Type B pancreatic cell (in vitro differentiated cells): ENCODE measurements at regions not wholly inside any gene's neighbourhood (a gene's known extent, or its start where the extent isn't known, plus 50 kb on each side); places are given as distances from the start of the nearest gene placed in this dataset.
"Not testable (repeated sequence)": the region's sequence is repeated elsewhere in the genome, so short reads cannot be mapped to it uniquely, and the experiment has no call there.

Source experiments
- DNase-seq: peaks from one replicate; pipeline ENCODE4 v3.0.0; 2021; ENCODE audit warnings: mixed read lengths; ENCODE audit not compliant: unreplicated experiment; ENCODE audit errors: extremely low spot score
- H3K27ac Mint-ChIP-seq: 2 replicates; pipeline ENCODE4 v1.8.0; 2021; ENCODE audit warnings: mild to moderate bottlenecking, mixed read lengths
- H3K27me3 Mint-ChIP-seq: 2 replicates; pipeline ENCODE4 v1.8.0; 2021; ENCODE audit warnings: mixed read lengths
- H3K36me3 Mint-ChIP-seq: 2 replicates; pipeline ENCODE4 v1.8.0; 2021; ENCODE audit warnings: mixed read lengths
- H3K4me1 Mint-ChIP-seq: one replicate; pipeline ENCODE4 v1.8.0; 2021; ENCODE audit warnings: mixed read lengths; ENCODE audit not compliant: unreplicated experiment
- H3K4me3 Mint-ChIP-seq: 2 replicates; pipeline ENCODE4 v1.8.0; 2021; ENCODE audit warnings: mild to moderate bottlenecking, mixed read lengths
- H3K9me3 Mint-ChIP-seq: 2 replicates; pipeline ENCODE4 v1.8.0; 2021; ENCODE audit warnings: mixed read lengths
- TF ChIP-seq, protein P1 (sequence below): fragments of 200-600 bp; sonication (generic); conservative IDR thresholded peaks from 2 replicates; pipeline ENCODE4 v1.5.0; 2021; ENCODE audit warnings: antibody characterized with exemption, mild to moderate bottlenecking

DNA sequence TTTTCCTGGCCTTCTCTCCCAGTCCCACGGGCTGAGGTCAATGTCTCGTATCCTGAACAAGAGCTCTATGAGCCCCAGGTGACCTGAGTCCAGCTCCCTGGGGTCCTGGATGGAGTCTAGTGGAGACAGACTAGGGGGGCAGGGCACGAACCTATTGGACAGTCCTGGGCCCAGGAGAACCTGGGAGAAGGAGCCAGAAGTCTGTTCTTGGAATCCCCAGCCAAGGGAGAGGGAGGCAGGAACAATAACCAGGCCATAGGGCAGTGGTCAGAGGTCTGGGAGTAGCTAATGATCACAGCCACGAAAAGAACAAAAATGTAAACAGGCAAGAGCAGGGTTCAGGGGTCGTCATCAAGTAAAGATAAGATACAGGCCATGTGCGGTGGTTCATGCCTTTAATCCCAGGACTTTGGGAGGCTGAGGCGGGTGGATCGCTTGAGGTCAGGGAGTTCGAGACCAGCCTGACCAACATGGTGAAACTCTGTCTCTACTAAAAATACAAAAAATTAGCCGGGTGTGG, 60.8 kb downstream of the COPRS start:
- Mint-ChIP-seq H3K4me3 (no peak overlapping the region), H3K27me3 (no peaks in the 10 kb centered on the region), H3K9me3 (no peaks in the 10 kb centered on the region), H3K36me3 (no peaks in the 10 kb centered on the region), H3K4me1 (peaks cover 7% of the 10 kb centered on the region), H3K27ac (peak overlapping the region; percentile 30)
- TF ChIP-seq, protein P1, sequence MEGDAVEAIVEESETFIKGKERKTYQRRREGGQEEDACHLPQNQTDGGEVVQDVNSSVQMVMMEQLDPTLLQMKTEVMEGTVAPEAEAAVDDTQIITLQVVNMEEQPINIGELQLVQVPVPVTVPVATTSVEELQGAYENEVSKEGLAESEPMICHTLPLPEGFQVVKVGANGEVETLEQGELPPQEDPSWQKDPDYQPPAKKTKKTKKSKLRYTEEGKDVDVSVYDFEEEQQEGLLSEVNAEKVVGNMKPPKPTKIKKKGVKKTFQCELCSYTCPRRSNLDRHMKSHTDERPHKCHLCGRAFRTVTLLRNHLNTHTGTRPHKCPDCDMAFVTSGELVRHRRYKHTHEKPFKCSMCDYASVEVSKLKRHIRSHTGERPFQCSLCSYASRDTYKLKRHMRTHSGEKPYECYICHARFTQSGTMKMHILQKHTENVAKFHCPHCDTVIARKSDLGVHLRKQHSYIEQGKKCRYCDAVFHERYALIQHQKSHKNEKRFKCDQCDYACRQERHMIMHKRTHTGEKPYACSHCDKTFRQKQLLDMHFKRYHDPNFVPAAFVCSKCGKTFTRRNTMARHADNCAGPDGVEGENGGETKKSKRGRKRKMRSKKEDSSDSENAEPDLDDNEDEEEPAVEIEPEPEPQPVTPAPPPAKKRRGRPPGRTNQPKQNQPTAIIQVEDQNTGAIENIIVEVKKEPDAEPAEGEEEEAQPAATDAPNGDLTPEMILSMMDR: no peak
- DNase-seq: no peak

DNA sequence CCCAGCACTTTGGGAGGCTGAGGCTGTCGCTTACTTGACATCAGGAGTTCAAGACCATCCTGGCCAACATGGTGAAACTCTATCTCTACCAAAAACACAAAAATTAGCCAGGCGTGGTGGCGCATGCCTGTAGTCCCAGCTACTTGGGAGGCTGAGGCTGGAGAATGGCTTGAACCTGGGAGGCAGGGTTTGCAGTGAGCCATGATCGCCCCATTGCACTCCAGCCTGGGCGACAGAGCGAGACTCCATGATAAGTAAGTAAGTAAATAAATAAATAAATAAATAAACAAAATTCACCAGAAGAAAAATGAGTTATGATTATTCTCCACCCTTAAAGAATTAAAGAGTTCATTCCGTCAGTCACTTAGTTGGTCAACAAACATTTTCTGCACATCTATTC, 63.1 kb downstream of the COPRS start:
- not testable (repeated sequence) for DNase-seq, H3K4me3 Mint-ChIP-seq, H3K9me3 Mint-ChIP-seq, H3K27me3 Mint-ChIP-seq, H3K4me1 Mint-ChIP-seq, H3K36me3 Mint-ChIP-seq, H3K27ac Mint-ChIP-seq

DNA sequence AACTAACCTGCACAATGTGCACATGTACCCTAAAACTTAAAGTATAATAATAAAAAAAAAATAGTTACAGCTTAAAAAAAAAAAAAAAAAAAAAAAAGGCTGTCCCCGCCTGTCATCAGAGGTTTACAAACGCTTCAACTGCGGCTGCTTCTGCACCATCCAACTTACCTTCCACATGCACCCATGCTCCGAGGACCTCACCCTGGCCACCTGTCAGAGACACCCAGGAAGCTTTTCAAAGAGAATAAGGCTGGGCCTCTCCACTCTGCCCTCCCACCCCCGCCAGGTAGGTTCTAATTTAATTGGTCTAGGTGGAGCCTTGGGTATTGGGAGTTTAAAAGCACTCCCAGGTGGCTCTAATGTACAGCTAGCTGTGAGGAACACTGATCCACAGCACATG, 64.9 kb downstream of the COPRS start:
- Mint-ChIP-seq H3K27me3 (peaks cover 11% of the 10 kb centered on the region), H3K27ac (no peak overlapping the region), H3K4me3 (no peak overlapping the region), H3K4me1 (peaks cover 7% of the 10 kb centered on the region), H3K9me3 (no peaks in the 10 kb centered on the region), H3K36me3 (no peaks in the 10 kb centered on the region)
- no peak for DNase-seq
- TF ChIP-seq, protein P1: no peak

DNA sequence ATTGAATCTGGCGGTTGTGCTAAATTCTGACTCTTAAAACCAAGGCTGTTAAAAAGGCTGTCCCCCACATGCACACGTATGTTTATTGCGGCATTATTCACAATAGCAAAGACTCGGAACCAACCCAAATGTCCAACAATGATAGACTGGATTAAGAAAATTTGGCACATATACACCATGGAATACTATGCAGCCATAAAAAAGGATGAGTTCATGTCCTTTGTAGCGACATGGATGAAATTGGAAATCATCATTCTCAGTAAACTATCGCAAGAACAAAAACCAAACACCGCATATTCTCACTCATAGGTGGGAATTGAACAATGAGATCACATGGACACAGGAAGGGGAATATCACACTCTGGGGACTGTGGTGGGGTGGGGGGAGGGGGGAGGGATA, 65.4 kb downstream of the COPRS start:
- H3K27me3 Mint-ChIP-seq: peaks cover 11% of the 10 kb centered on the region
- H3K9me3 Mint-ChIP-seq, H3K4me1 Mint-ChIP-seq, H3K27ac Mint-ChIP-seq, H3K36me3 Mint-ChIP-seq, DNase-seq, H3K4me3 Mint-ChIP-seq: not testable (repeated sequence)

DNA sequence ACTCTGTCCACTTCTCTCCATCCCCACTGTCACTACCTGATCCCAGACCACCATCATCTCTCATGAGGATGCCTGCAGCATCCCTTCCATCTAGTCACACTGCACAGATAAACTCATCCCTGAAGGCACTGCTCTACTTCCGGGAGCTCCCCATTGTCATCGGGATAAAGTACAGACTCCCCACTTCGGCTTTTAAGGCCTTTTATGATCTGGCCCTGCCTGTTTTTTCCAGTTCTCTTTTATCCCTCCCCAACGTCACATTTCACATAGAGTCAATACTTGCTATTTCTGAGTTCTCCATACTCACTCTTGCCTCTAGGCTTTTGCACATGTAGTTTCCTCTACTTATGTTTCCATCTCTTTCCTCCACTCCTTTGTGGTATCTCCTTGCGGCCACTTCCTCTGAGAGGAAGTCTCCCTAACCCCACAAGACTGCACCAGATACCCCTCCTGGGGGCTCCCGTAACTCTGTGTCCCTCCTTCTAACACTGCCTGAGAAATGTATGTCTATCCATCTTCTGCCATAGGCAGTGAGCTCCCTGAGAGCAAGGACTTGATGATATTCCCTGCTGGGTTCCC, 66.9 kb downstream of the COPRS start:
- no peaks in the 10 kb centered on the region for H3K9me3 Mint-ChIP-seq
- H3K4me3 Mint-ChIP-seq: no peak overlapping the region
- H3K4me1 Mint-ChIP-seq: no peaks in the 10 kb centered on the region
- H3K27ac Mint-ChIP-seq: no peak overlapping the region
- no peaks in the 10 kb centered on the region for H3K36me3 Mint-ChIP-seq
- peaks cover 11% of the 10 kb centered on the region for H3K27me3 Mint-ChIP-seq
- TF ChIP-seq, protein P1: no peak
- DNase-seq: no peak

DNA sequence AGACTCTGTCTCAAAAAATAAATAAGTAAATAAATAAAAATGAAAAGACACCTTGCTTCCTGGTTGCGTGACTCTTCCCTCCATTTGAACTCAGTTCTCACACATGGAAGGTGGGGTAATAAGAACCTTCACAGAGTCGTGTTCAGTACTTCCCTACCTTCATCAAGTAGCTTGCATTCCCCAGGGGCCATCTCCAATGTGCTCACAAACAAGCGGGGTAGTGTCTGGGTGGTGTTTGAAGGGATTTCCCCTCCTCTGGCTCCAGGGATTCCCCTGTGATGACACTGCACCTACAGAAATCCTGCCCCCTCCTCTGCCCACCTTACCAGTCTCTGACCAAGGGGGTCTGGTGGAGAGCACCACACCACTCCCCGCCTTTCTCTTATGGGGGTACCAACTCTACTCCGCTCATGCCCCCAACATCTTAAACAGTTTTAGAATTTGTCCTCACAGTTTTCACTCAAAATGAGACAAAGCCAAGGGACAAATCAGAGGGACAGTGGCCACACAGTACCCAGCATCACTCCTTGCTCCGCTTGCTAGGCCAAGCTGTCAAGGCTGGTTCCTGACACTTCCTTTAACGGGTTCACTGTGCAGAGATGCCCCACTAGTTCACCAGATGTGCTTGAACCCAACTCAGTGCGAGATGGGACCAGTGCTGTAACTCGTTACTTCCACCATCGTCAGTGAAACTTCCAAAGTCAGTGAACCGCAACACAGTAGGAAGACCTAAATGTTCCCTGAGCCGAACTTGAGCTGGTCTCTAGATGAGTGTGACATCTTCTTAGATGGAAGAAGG, 69.1 kb downstream of the COPRS start:
- H3K27ac Mint-ChIP-seq: no peak overlapping the region
- DNase-seq: no peak
- H3K4me1 Mint-ChIP-seq: no peaks in the 10 kb centered on the region
- no peaks in the 10 kb centered on the region for H3K36me3 Mint-ChIP-seq
- H3K9me3 Mint-ChIP-seq: no peaks in the 10 kb centered on the region
- H3K27me3 Mint-ChIP-seq: peaks cover 13% of the 10 kb centered on the region
- TF ChIP-seq, protein P1: no peak
- no peak overlapping the region for H3K4me3 Mint-ChIP-seq
